Esophagus squamous epithelium (tissue), 5 donors: ENCODE measurements at regions not wholly inside any gene's neighbourhood (a gene's known extent, or its start where the extent isn't known, plus 50 kb on each side); places are given as distances from the start of the nearest gene placed in this dataset.

Experiments
- DNase-seq: peaks from one replicate; lab custom pipeline; 2025; lab: John Stamatoyannopoulos, UW
- H3K27ac ChIP-seq, 4 donors: fragments of 200-600 bp; sonication (generic); one replicate each; pipeline ENCODE4 v1.5.1; 2016 to 2019; ENCODE audit warnings: mild to moderate bottlenecking in 1 of 4
- H3K27me3 ChIP-seq, 4 donors: fragments of 200-600 bp; sonication (generic); 1 replicate in 3 of 4; 2 replicates in 1 of 4; pipeline versions ENCODE4 v1.5.1 to v1.6.0; 2017 to 2021; ENCODE audit warnings: antibody characterized with exemption in 1 of 4
- H3K36me3 ChIP-seq, 3 donors: fragments of 200-600 bp; sonication (generic); one replicate each; pipeline ENCODE4 v1.5.1; 2016 to 2019
- H3K4me1 ChIP-seq, 3 donors: fragments of 200-600 bp; sonication (generic); one replicate each; pipeline ENCODE4 v1.5.1; 2017 to 2019
- H3K4me3 ChIP-seq, 4 donors: fragments of 200-600 bp; sonication (generic); 1 replicate in 3 of 4; 2 replicates in 1 of 4; pipeline ENCODE4 v1.5.1; 2016 to 2019; ENCODE audit warnings: mild to moderate bottlenecking in 2 of 4, moderate library complexity in 1 of 4
- H3K9me3 ChIP-seq, 3 donors: fragments of 200-600 bp; sonication (generic); one replicate each; pipeline ENCODE4 v1.5.1; 2016 to 2019
- CTCF ChIP-seq, 6 experiments: fragments of 450-650 bp in 4 of 6; fragments of 200-600 bp in 2 of 6; sonication (generic) in 2 of 6; IDR thresholded peaks; one replicate each; pipeline ENCODE4 v1.5.1; 2016 to 2019; ENCODE audit warnings: antibody characterized with exemption in 6 of 6, mild to moderate bottlenecking in 4 of 6, moderate library complexity in 4 of 6
- POLR2A ChIP-seq, 4 donors: fragments of 450-650 bp; IDR thresholded peaks; one replicate each; pipeline ENCODE4 v1.6.1; 2017; ENCODE audit warnings: antibody characterized with exemption in 4 of 4, mild to moderate bottlenecking in 4 of 4, moderate library complexity in 3 of 4
- WGBS, 2 donors: methylation state at CpG; one replicate each; pipeline ENCODE4 v1.1.5; 2018; 5-methylcytosine and 5-hydroxymethylcytosine counted together
- intact Hi-C: fragments of 100-400 bp; cut with DNase I; formaldehyde crosslinking; loops from one replicate; pipeline ENCODE4 v1.15.0; 2022
- donor health status: DM: yes; HTN: yes; CAD: no.

GRCh38 chr12:38384816-38385378 is 68.3 kb downstream of the ALG10B start:
- 61 to 76% methylated on average over 8 to 9 of the region's 9 CpGs for WGBS, 2 donors
- DNase-seq, result no peak
- TF ChIP-seq CTCF (IDR thresholded peaks at IDR 0.05), result peak in 4 of 6 experiments; percentile 19 to 62 (median 34)
- TF ChIP-seq POLR2A (IDR thresholded peaks at IDR 0.05), result no peak

GRCh38 chr12:38385486-38385885 is 68.9 kb downstream of the ALG10B start:
- TF ChIP-seq POLR2A (IDR thresholded peaks at IDR 0.05), result no peak
- no peak for TF ChIP-seq CTCF (IDR thresholded peaks at IDR 0.05)
- H3K27me3 ChIP-seq, result no peaks in the 10 kb centered on the region
- peaks cover 0 to 34% (median 0%) of the 10 kb centered on the region in 3 donors for H3K4me1 ChIP-seq
- DNase-seq, result no peak
- WGBS, 2 donors, result 0 to 50% methylated on average over 1 of the region's 1 CpG
- H3K36me3 ChIP-seq, result no peaks in the 10 kb centered on the region
- intact Hi-C loops, result no loop called here
- H3K9me3 ChIP-seq, result no peaks in the 10 kb centered on the region
- no peak overlapping the region for H3K4me3 ChIP-seq
- H3K27ac ChIP-seq, result peak overlapping the region; percentile 37 to 73 (median 63)

More at GRCh38 chr12:38384816-38385378, 68.3 kb downstream of the ALG10B start:
- intact Hi-C loops, result no loop called here
- no peak overlapping the region for H3K4me3 ChIP-seq
- H3K36me3 ChIP-seq, result no peaks in the 10 kb centered on the region
- no peaks in the 10 kb centered on the region for H3K27me3 ChIP-seq
- peak overlapping the region; percentile 37 to 73 (median 63) for H3K27ac ChIP-seq
- no peaks in the 10 kb centered on the region for H3K9me3 ChIP-seq
- peaks cover 0 to 31% (median 0%) of the 10 kb centered on the region in 3 donors for H3K4me1 ChIP-seq

- H3K27ac ChIP-seq, result peak overlapping the region in 2 of 4 donors; percentile 2 to 38
- H3K4me3 ChIP-seq, result no peak overlapping the region
- no peaks in the 10 kb centered on the region for H3K36me3 ChIP-seq
- no peaks in the 10 kb centered on the region for H3K9me3 ChIP-seq
- WGBS, 2 donors, result 35% methylated on average over 4 of the region's 4 CpGs
- no peaks in the 10 kb centered on the region for H3K27me3 ChIP-seq
- DNase-seq, result no peak
- TF ChIP-seq POLR2A (IDR thresholded peaks at IDR 0.05), result no peak
- intact Hi-C loops, result no loop called here
- H3K4me1 ChIP-seq, result peaks cover 0 to 43% (median 8%) of the 10 kb centered on the region in 3 donors
These were observed 69.8 kb downstream of the ALG10B start for GRCh38 chr12:38386205-38386985.

GRCh38 chr12:38389614-38390013 is 73.0 kb downstream of the ALG10B start:
- Histone ChIP-seq H3K4me3 (no peak overlapping the region), H3K27ac (no peak overlapping the region), H3K9me3 (no peaks in the 10 kb centered on the region), H3K36me3 (no peaks in the 10 kb centered on the region), H3K27me3 (no peaks in the 10 kb centered on the region), H3K4me1 (peaks cover 0 to 57% (median 8%) of the 10 kb centered on the region in 3 donors)
- intact Hi-C loops, result no loop called here
- TF ChIP-seq POLR2A (IDR thresholded peaks at IDR 0.05) (no peak), CTCF (IDR thresholded peaks at IDR 0.05) (no peak)
- DNase-seq, result no peak

GRCh38 chr12:38391007-38391406 is 74.4 kb downstream of the ALG10B start:
- Histone ChIP-seq H3K4me3 (no peak overlapping the region), H3K27me3 (no peaks in the 10 kb centered on the region), H3K4me1 (peaks cover 0 to 45% (median 8%) of the 10 kb centered on the region in 3 donors), H3K9me3 (no peaks in the 10 kb centered on the region), H3K36me3 (no peaks in the 10 kb centered on the region), H3K27ac (peak overlapping the region in 3 of 4 donors; percentile 9 to 36 (median 31))
- TF ChIP-seq POLR2A (IDR thresholded peaks at IDR 0.05), result no peak
- TF ChIP-seq CTCF (IDR thresholded peaks at IDR 0.05), result no peak
- intact Hi-C loops, result no loop called here
- no peak for DNase-seq
- 6 to 31% methylated on average over 1 of the region's 1 CpG for WGBS, 2 donors
